ENCODE measurements at regions not wholly inside any gene's neighbourhood (a gene's known extent, or its start where the extent isn't known, plus 50 kb on each side); places are given as distances from the start of the nearest gene placed in this dataset.
"Not testable (repeated sequence)": the region's sequence is repeated elsewhere in the genome, so short reads cannot be mapped to it uniquely, and the experiment has no call there.

GRCh38 chr13:55632402-55632801 is 1508.3 kb upstream of the PRR20A start:
- H3K27ac Mint-ChIP-seq = no peak overlapping the region
- H3K27me3 Mint-ChIP-seq = no peaks in the 10 kb centered on the region
- H3K36me3 Mint-ChIP-seq (ENCODE audit: low read depth) = no peaks in the 10 kb centered on the region
- H3K4me1 Mint-ChIP-seq (ENCODE audit: low read depth) = no peaks in the 10 kb centered on the region
- ChIA-PET CTCF (no interaction called here), POLR2A (no interaction called here)
- no peak for DNase-seq
- ATAC-seq = no peak
- peaks cover 25% of the 10 kb centered on the region for H3K9me3 Mint-ChIP-seq
- intact Hi-C loops (cut with micrococcal nuclease) = no loop called here
- TF ChIP-seq, protein P1, sequence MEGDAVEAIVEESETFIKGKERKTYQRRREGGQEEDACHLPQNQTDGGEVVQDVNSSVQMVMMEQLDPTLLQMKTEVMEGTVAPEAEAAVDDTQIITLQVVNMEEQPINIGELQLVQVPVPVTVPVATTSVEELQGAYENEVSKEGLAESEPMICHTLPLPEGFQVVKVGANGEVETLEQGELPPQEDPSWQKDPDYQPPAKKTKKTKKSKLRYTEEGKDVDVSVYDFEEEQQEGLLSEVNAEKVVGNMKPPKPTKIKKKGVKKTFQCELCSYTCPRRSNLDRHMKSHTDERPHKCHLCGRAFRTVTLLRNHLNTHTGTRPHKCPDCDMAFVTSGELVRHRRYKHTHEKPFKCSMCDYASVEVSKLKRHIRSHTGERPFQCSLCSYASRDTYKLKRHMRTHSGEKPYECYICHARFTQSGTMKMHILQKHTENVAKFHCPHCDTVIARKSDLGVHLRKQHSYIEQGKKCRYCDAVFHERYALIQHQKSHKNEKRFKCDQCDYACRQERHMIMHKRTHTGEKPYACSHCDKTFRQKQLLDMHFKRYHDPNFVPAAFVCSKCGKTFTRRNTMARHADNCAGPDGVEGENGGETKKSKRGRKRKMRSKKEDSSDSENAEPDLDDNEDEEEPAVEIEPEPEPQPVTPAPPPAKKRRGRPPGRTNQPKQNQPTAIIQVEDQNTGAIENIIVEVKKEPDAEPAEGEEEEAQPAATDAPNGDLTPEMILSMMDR (IDR thresholded peaks at IDR 0.05) = no peak
- H3K4me3 Mint-ChIP-seq = no peak overlapping the region

DNA sequence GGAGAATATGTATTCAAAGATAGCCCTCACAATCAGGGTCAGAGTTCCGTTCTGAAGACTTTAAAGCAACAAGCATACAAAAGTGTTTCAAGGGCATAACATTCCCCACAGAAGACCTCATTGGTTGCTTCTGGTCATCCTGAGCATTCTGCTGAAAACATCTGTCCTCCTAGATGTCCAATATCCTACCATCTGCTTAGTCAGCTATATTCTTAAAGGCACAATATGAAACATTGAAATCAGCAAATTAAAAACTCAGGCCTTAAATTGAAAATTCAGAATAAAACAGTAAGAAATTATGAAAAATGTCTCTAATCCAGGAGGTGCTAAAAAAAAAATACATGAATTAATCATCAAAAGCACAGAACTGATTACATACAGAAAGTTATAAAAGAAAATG is 1491.2 kb upstream of the PRR20A start:
- no peak for DNase-seq
- no peaks in the 10 kb centered on the region for H3K36me3 Mint-ChIP-seq (ENCODE audit: low read depth)
- no peak overlapping the region for H3K4me3 Mint-ChIP-seq
- H3K9me3 Mint-ChIP-seq = peaks cover 14% of the 10 kb centered on the region
- ATAC-seq = no peak
- no peaks in the 10 kb centered on the region for H3K27me3 Mint-ChIP-seq
- ChIA-PET POLR2A (no interaction called here), CTCF (no interaction called here)
- H3K4me1 Mint-ChIP-seq (ENCODE audit: low read depth) = no peaks in the 10 kb centered on the region
- TF ChIP-seq, protein P1 (IDR thresholded peaks at IDR 0.05) = no peak
- intact Hi-C loops (cut with micrococcal nuclease) = no loop called here
- no peak overlapping the region for H3K27ac Mint-ChIP-seq

- no peak overlapping the region for H3K27ac Mint-ChIP-seq
- ATAC-seq = no peak
- ChIA-PET CTCF (no interaction called here), POLR2A (no interaction called here)
- no peak overlapping the region for H3K4me3 Mint-ChIP-seq
- no peak for DNase-seq
- intact Hi-C loops (cut with micrococcal nuclease) = no loop called here
- no peaks in the 10 kb centered on the region for H3K36me3 Mint-ChIP-seq (ENCODE audit: low read depth)
- TF ChIP-seq, protein P1 (IDR thresholded peaks at IDR 0.05) = no peak
- peaks cover 22% of the 10 kb centered on the region for H3K9me3 Mint-ChIP-seq
- no peaks in the 10 kb centered on the region for H3K4me1 Mint-ChIP-seq (ENCODE audit: low read depth)
- no peaks in the 10 kb centered on the region for H3K27me3 Mint-ChIP-seq
These were observed 1488.1 kb upstream of the PRR20A start for GRCh38 chr13:55652657-55653056.

GRCh38 chr13:55653497-55653896 is 1487.2 kb upstream of the PRR20A start:
- no peak for DNase-seq
- no peak overlapping the region for H3K4me3 Mint-ChIP-seq
- H3K9me3 Mint-ChIP-seq = peaks cover 22% of the 10 kb centered on the region
- ChIA-PET POLR2A (no interaction called here), CTCF (no interaction called here)
- no peaks in the 10 kb centered on the region for H3K36me3 Mint-ChIP-seq (ENCODE audit: low read depth)
- intact Hi-C loops (cut with micrococcal nuclease) = no loop called here
- no peaks in the 10 kb centered on the region for H3K27me3 Mint-ChIP-seq
- ATAC-seq = no peak
- TF ChIP-seq, protein P1 (IDR thresholded peaks at IDR 0.05) = no peak
- no peak overlapping the region for H3K27ac Mint-ChIP-seq
- H3K4me1 Mint-ChIP-seq (ENCODE audit: low read depth) = no peaks in the 10 kb centered on the region

DNA sequence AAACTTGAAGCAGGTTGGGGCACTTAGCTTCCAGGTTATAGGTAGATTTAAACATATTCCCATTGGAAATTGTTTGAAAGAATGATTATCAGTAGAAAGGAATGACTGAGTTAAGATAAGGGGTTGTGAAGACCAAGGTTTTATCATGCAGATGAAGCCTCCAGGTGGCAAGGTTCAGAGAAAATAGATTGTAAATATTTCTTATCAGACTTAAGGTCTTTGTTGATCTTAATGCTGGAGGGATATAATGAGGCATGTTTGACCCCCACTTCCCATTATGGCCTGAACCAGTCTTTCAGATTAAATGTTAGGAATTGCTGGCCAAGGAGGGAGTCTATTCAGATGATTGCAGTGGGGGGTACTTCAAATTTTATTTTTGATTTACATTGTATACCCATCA is 1486.5 kb upstream of the PRR20A start:
- TF ChIP-seq, protein P1 (IDR thresholded peaks at IDR 0.05) = no peak
- ATAC-seq (no peak), DNase-seq (no peak)
- ChIA-PET CTCF (no interaction called here), POLR2A (no interaction called here)
- peaks cover 20% of the 10 kb centered on the region for H3K9me3 Mint-ChIP-seq
- no peaks in the 10 kb centered on the region for H3K36me3 Mint-ChIP-seq (ENCODE audit: low read depth)
- H3K4me1 Mint-ChIP-seq (ENCODE audit: low read depth) = no peaks in the 10 kb centered on the region
- H3K4me3 Mint-ChIP-seq = no peak overlapping the region
- no peak overlapping the region for H3K27ac Mint-ChIP-seq
- intact Hi-C loops (cut with micrococcal nuclease) = no loop called here
- H3K27me3 Mint-ChIP-seq = no peaks in the 10 kb centered on the region

GRCh38 chr13:55660264-55660663 is 1480.5 kb upstream of the PRR20A start:
- H3K4me3 Mint-ChIP-seq; DNase-seq; H3K27ac Mint-ChIP-seq; ATAC-seq; CTCF ChIA-PET; H3K4me1 Mint-ChIP-seq (ENCODE audit: low read depth); POLR2A ChIA-PET; intact Hi-C loops (cut with micrococcal nuclease); H3K36me3 Mint-ChIP-seq (ENCODE audit: low read depth); H3K27me3 Mint-ChIP-seq: not testable (repeated sequence)
- peaks cover 27% of the 10 kb centered on the region for H3K9me3 Mint-ChIP-seq
